ENCODE measurements at regions not wholly inside any gene's neighbourhood (a gene's known extent, or its start where the extent isn't known, plus 50 kb on each side); places are given as distances from the start of the nearest gene placed in this dataset.

DNA sequence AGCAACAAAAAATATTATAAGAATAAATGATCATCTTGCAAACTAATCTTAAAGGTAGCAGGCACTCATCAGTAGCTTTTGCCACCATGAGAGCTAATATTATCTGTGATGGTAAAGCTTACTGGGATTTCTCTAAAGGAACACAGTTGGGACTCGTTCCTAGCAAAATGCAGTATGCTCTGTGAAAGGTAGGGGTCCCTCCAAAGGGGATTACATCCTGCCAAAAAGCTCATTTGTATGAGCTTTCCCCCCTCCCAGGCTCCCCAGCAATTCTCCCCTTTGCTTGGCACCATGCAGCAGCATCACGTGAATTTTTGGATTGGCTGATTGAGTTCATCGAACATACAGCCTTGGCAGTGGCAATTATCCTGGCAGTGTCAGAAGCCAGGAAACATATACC, 361.0 kb upstream of the PLSCR5 start:
- Histone ChIP-seq H3K4me3 (ENCODE audit: low read depth, low read length, poor library complexity, severe bottlenecking) (no peak overlapping the region), H2AFZ (ENCODE audit: low read length) (no peak overlapping the region), H3K9me3 (ENCODE audit: low read length) (no peaks in the 10 kb centered on the region), H3K4me1 (ENCODE audit: insufficient read depth, low read length, poor library complexity, severe bottlenecking) (no peaks in the 10 kb centered on the region), H3K4me2 (ENCODE audit: low read length) (no peak overlapping the region), H3K9me2 (ENCODE audit: insufficient read depth, low read length) (no peaks in the 10 kb centered on the region), H4K20me1 (ENCODE audit: insufficient read depth, low read length) (no peaks in the 10 kb centered on the region), H3K27ac (ENCODE audit: low read depth, low read length, poor library complexity, severe bottlenecking) (no peak overlapping the region), H3K36me3 (ENCODE audit: insufficient read depth, low read length) (no peaks in the 10 kb centered on the region), H3K79me2 (ENCODE audit: insufficient read depth, low read depth, low read length) (no peaks in the 10 kb centered on the region)
- DNase-seq (ENCODE audit: low spot score): no peak
- no peak for TF ChIP-seq EZH2phosphoT487 (IDR thresholded peaks at IDR 0.05; ENCODE audit: borderline replicate concordance, low read depth, low read length)
- TF ChIP-seq, protein P1, sequence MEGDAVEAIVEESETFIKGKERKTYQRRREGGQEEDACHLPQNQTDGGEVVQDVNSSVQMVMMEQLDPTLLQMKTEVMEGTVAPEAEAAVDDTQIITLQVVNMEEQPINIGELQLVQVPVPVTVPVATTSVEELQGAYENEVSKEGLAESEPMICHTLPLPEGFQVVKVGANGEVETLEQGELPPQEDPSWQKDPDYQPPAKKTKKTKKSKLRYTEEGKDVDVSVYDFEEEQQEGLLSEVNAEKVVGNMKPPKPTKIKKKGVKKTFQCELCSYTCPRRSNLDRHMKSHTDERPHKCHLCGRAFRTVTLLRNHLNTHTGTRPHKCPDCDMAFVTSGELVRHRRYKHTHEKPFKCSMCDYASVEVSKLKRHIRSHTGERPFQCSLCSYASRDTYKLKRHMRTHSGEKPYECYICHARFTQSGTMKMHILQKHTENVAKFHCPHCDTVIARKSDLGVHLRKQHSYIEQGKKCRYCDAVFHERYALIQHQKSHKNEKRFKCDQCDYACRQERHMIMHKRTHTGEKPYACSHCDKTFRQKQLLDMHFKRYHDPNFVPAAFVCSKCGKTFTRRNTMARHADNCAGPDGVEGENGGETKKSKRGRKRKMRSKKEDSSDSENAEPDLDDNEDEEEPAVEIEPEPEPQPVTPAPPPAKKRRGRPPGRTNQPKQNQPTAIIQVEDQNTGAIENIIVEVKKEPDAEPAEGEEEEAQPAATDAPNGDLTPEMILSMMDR (conservative IDR thresholded peaks at IDR 0.05; ENCODE audit: low read length): no peak
- POLR2A ChIA-PET: no interaction called here
- BruUV-seq (replicated peaks): no TSS peak
- CTCF ChIA-PET (ENCODE audit: unreplicated experiment): no interaction called here
- intact Hi-C loops (cut with micrococcal nuclease; ENCODE audit: unreplicated experiment): no loop called here

DNA sequence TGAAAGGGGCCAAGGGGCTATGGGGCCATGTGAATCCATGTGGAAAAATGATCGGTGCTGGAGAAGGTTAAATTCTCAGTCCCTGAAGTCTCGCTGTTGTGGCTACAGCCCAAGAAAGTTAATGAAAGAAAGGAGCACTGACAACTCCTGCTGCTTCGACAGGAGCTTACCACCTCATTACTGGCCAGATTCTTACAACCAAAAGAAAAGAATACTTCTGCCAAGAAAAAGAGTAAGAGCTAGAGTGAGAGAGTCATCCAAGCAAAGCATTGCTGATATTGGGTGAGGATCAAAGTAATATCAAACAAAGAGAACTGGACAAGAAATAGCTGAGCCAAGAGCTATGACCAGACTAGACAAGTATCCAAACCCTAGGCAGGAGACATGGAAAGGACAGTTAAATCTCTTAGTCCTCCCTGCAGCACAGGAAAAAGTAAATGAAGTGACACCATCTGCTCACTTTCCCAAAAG, 348.4 kb upstream of the PLSCR5 start:
- Histone ChIP-seq H3K4me3 (ENCODE audit: low read depth, low read length, poor library complexity, severe bottlenecking) (no peak overlapping the region), H3K4me1 (ENCODE audit: insufficient read depth, low read length, poor library complexity, severe bottlenecking) (no peaks in the 10 kb centered on the region), H3K9me2 (ENCODE audit: insufficient read depth, low read length) (no peaks in the 10 kb centered on the region), H4K20me1 (ENCODE audit: insufficient read depth, low read length) (no peaks in the 10 kb centered on the region), H2AFZ (ENCODE audit: low read length) (no peak overlapping the region), H3K79me2 (ENCODE audit: insufficient read depth, low read depth, low read length) (no peaks in the 10 kb centered on the region), H3K36me3 (ENCODE audit: insufficient read depth, low read length) (no peaks in the 10 kb centered on the region), H3K4me2 (ENCODE audit: low read length) (no peak overlapping the region), H3K9me3 (ENCODE audit: low read length) (no peaks in the 10 kb centered on the region), H3K27ac (ENCODE audit: low read depth, low read length, poor library complexity, severe bottlenecking) (no peak overlapping the region)
- no peak for TF ChIP-seq EZH2phosphoT487 (IDR thresholded peaks at IDR 0.05; ENCODE audit: borderline replicate concordance, low read depth, low read length)
- TF ChIP-seq, protein P1 (conservative IDR thresholded peaks at IDR 0.05; ENCODE audit: low read length): no peak
- ChIA-PET CTCF (ENCODE audit: unreplicated experiment) (no interaction called here), POLR2A (no interaction called here)
- DNase-seq (ENCODE audit: low spot score): no peak
- BruUV-seq (replicated peaks): no TSS peak
- intact Hi-C loops (cut with micrococcal nuclease; ENCODE audit: unreplicated experiment): no loop called here

DNA sequence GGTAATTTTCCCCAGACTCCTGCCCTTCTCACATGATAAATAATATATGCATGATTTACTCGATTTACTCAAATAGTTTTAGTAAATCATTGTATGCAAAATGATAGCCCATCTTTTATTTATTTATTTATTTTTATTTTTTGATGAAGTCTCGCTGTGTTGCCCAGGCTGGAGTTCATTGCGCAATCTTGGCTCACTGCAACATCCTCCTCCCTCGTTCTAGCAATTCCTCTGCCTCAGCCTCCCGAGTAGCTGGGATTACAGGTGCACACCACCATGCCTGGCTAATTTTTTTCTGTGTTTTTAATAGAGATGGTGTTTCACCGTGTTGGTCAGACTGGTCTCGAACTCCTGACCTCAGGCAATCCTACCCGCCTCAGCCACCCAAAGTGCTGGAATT, 343.8 kb upstream of the PLSCR5 start:
- Histone ChIP-seq H3K4me1 (ENCODE audit: insufficient read depth, low read length, poor library complexity, severe bottlenecking) (no peaks in the 10 kb centered on the region), H3K36me3 (ENCODE audit: insufficient read depth, low read length) (no peaks in the 10 kb centered on the region), H3K9me3 (ENCODE audit: low read length) (no peaks in the 10 kb centered on the region), H4K20me1 (ENCODE audit: insufficient read depth, low read length) (no peaks in the 10 kb centered on the region), H3K27ac (ENCODE audit: low read depth, low read length, poor library complexity, severe bottlenecking) (no peak overlapping the region), H3K9me2 (ENCODE audit: insufficient read depth, low read length) (no peaks in the 10 kb centered on the region), H3K79me2 (ENCODE audit: insufficient read depth, low read depth, low read length) (no peaks in the 10 kb centered on the region), H3K4me2 (ENCODE audit: low read length) (no peak overlapping the region), H2AFZ (ENCODE audit: low read length) (no peak overlapping the region), H3K4me3 (ENCODE audit: low read depth, low read length, poor library complexity, severe bottlenecking) (no peak overlapping the region)
- DNase-seq (ENCODE audit: low spot score): no peak
- no peak for TF ChIP-seq EZH2phosphoT487 (IDR thresholded peaks at IDR 0.05; ENCODE audit: borderline replicate concordance, low read depth, low read length)
- TF ChIP-seq, protein P1 (conservative IDR thresholded peaks at IDR 0.05; ENCODE audit: low read length): no peak
- CTCF ChIA-PET (ENCODE audit: unreplicated experiment): no interaction called here
- BruUV-seq (replicated peaks): no TSS peak
- intact Hi-C loops (cut with micrococcal nuclease; ENCODE audit: unreplicated experiment): no loop called here
- POLR2A ChIA-PET: no interaction called here

Data from OCI-LY7 (cell line).